Stimulated activated naive B cell treated with anti-CD40 and anti-IgM and Interleukin-4, amounts not matched to agents 10 μg/mL and 1 μg/mL and 100 μg/mL, for 72 hours (primary cell): ENCODE measurements at regions not wholly inside any gene's neighbourhood (a gene's known extent, or its start where the extent isn't known, plus 50 kb on each side); places are given as distances from the start of the nearest gene placed in this dataset.
"Not testable (repeated sequence)": the region's sequence is repeated elsewhere in the genome, so short reads cannot be mapped to it uniquely, and the experiment has no call there.

ENCODE experiments used
- ATAC-seq, 2 donors: fragments of 150-1000 bp; cut with Tn5 transposase; replicated peaks; 2 replicates each; pipeline ENCODE4 v1.10.0; 2021; ENCODE audit warnings: moderate library complexity in 1 of 2
- DNase-seq: peaks from one replicate; pipeline ENCODE4 v3.0.0; 2021
- H3K27ac Mint-ChIP-seq: one replicate; pipeline ENCODE4 v1.8.0; 2022; ENCODE audit warnings: mild to moderate bottlenecking, mixed read lengths
- H3K27me3 Mint-ChIP-seq, 2 donors: one replicate each; pipeline ENCODE4 v1.8.0; 2022; ENCODE audit warnings: mixed read lengths in 2 of 2
- H3K36me3 Mint-ChIP-seq, 2 donors: one replicate each; pipeline ENCODE4 v1.8.0; 2022; ENCODE audit warnings: mixed read lengths in 2 of 2, mild to moderate bottlenecking in 1 of 2
- H3K4me1 Mint-ChIP-seq, 2 donors: one replicate each; pipeline ENCODE4 v1.8.0; 2022; ENCODE audit warnings: mixed read lengths in 2 of 2, mild to moderate bottlenecking in 1 of 2
- H3K4me3 Mint-ChIP-seq, 2 donors: one replicate each; pipeline ENCODE4 v1.8.0; 2022; ENCODE audit warnings: mild to moderate bottlenecking in 2 of 2, mixed read lengths in 2 of 2, moderate library complexity in 1 of 2
- H3K9me3 Mint-ChIP-seq, 2 donors: one replicate each; pipeline ENCODE4 v1.8.0; 2022; ENCODE audit warnings: mixed read lengths in 2 of 2, mild to moderate bottlenecking in 1 of 2

GRCh38 chr21:34227386-34227852, 136.4 kb upstream of the KCNE2 start:
- Mint-ChIP-seq H3K27me3 (peaks cover 0 to 12% of the 10 kb centered on the region in 2 donors), H3K4me1 (peaks cover 2 to 14% of the 10 kb centered on the region in 2 donors), H3K4me3 (no peak overlapping the region), H3K9me3 (peaks cover 6 to 7% of the 10 kb centered on the region in 2 donors), H3K36me3 (peaks cover 3 to 6% of the 10 kb centered on the region in 2 donors), H3K27ac (no peak overlapping the region)
- ATAC-seq (no peak), DNase-seq (no peak)

DNA sequence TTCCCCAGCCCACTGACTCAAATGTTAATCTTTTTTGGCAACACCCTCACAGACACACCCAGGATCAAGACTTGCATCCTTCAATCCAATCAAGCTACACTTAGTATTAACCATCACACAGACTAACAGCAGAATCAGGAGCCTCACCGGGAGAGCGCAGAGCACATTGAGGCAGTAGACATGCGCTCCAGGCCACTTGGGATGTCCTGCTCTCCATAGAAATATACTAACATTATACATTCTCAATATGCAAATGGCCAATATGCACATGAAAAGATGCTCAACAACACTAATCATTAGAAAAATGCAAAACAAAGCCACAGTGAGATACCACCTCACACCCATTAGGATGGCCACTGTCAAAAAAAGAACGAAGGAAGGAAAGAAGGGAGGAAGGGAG, 135.0 kb upstream of the KCNE2 start:
- DNase-seq (no peak), ATAC-seq (no peak)
- Mint-ChIP-seq H3K9me3 (peaks cover 5 to 7% of the 10 kb centered on the region in 2 donors), H3K27me3 (peaks cover 0 to 10% of the 10 kb centered on the region in 2 donors), H3K36me3 (peaks cover 2 to 4% of the 10 kb centered on the region in 2 donors), H3K27ac (no peak overlapping the region), H3K4me1 (peaks cover 3 to 5% of the 10 kb centered on the region in 2 donors), H3K4me3 (no peak overlapping the region)

GRCh38 chr21:34229353-34229752, 134.5 kb upstream of the KCNE2 start:
- peaks cover 0 to 4% of the 10 kb centered on the region in 2 donors for H3K27me3 Mint-ChIP-seq
- peaks cover 0 to 2% of the 10 kb centered on the region in 2 donors for H3K36me3 Mint-ChIP-seq
- H3K9me3 Mint-ChIP-seq, result peaks cover 5 to 6% of the 10 kb centered on the region in 2 donors
- no peak for DNase-seq
- peaks cover 6 to 10% of the 10 kb centered on the region in 2 donors for H3K4me1 Mint-ChIP-seq
- no peak overlapping the region for H3K27ac Mint-ChIP-seq
- no peak for ATAC-seq
- no peak overlapping the region for H3K4me3 Mint-ChIP-seq

- DNase-seq, result not testable (repeated sequence)
- peaks cover 11 to 13% of the 10 kb centered on the region in 2 donors for H3K27me3 Mint-ChIP-seq
- peak; percentile 88 for ATAC-seq
These were observed 130.1 kb upstream of the KCNE2 start for GRCh38 chr21:34233741-34234140.

DNA sequence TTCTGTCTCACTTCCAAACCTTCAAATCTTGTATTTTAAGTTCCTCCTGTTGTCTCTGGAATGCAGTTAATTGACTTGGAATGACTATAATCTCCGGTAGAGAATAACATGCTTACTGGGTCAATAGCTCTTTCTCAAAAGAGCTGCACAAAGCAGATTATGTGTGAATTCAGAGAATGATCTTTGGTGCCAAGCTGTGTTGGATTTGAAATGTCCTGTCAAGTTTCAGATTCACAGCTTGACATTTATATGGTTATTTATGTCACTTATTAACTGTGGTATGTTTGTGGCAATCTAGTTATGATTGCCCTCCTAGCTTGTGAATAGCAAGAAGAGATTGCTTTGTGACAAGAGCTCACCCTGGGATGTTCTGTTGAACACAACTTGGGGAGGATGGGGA, 128.3 kb upstream of the KCNE2 start:
- no peak overlapping the region for H3K4me3 Mint-ChIP-seq
- peaks cover 11 to 15% of the 10 kb centered on the region in 2 donors for H3K27me3 Mint-ChIP-seq
- H3K27ac Mint-ChIP-seq, result no peak overlapping the region
- DNase-seq (no peak), ATAC-seq (no peak)
- peaks cover 10 to 27% of the 10 kb centered on the region in 2 donors for H3K4me1 Mint-ChIP-seq
- H3K9me3 Mint-ChIP-seq, result peaks cover 11 to 13% of the 10 kb centered on the region in 2 donors
- H3K36me3 Mint-ChIP-seq, result peaks cover 3 to 9% of the 10 kb centered on the region in 2 donors

More at GRCh38 chr21:34233741-34234140, 130.1 kb upstream of the KCNE2 start:
- Mint-ChIP-seq H3K4me1 (peaks cover 10 to 27% of the 10 kb centered on the region in 2 donors), H3K9me3 (peaks cover 11 to 13% of the 10 kb centered on the region in 2 donors)
- H3K4me3 Mint-ChIP-seq, H3K27ac Mint-ChIP-seq, H3K36me3 Mint-ChIP-seq: not testable (repeated sequence)

DNA sequence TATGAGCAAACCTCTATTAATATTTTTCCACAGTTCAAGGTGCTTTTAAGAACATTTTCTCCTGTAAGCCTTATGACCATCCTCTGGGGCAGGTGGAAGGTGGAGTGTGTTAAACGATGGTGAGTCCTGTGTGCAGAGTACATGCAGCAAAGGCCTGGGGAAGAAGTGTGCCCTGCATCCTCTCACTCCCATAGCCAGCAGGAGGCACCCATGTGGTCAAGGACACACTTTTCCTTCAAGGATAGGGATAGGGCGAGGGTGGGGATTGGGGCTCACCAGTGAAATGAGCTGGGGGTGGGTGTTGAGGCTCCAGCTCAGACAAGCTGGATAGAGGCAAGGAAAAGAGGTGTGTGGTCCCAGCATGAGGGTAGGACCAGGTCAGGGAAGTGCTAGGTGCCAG, 120.8 kb upstream of the KCNE2 start:
- H3K27ac Mint-ChIP-seq, result no peak overlapping the region
- peaks cover 9 to 11% of the 10 kb centered on the region in 2 donors for H3K27me3 Mint-ChIP-seq
- H3K4me3 Mint-ChIP-seq, result no peak overlapping the region
- peaks cover 0 to 6% of the 10 kb centered on the region in 2 donors for H3K4me1 Mint-ChIP-seq
- no peak for DNase-seq
- ATAC-seq, result no peak
- peaks cover 0 to 1% of the 10 kb centered on the region in 2 donors for H3K36me3 Mint-ChIP-seq
- peaks cover 0 to 2% of the 10 kb centered on the region in 2 donors for H3K9me3 Mint-ChIP-seq

DNA sequence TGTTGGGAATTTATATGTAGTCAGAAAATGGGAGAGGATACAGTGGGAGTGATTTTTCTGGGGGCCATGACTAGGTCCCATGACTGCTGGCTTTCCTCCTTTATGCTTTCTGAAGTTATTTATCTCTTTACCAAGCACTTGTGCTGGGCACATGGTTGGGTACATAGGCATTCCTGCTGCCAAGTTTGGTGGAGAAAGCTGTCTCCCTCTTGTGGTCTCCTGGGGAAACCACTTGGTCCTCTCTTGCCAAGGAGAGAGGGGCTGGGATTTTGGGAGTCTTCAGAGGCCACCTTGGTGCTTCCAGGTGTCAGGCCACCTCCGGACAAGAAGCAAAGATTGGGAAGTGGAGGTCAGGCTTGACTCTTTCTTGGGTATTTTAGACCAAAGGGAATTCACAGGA, 120.2 kb upstream of the KCNE2 start:
- Mint-ChIP-seq H3K4me1 (peaks cover 0 to 5% of the 10 kb centered on the region in 2 donors), H3K9me3 (peaks cover 0 to 2% of the 10 kb centered on the region in 2 donors), H3K27ac (no peak overlapping the region), H3K36me3 (peaks cover 0 to 1% of the 10 kb centered on the region in 2 donors), H3K27me3 (peaks cover 9 to 11% of the 10 kb centered on the region in 2 donors), H3K4me3 (no peak overlapping the region)
- no peak for DNase-seq
- peak in 1 of 2 donors; percentile 25 for ATAC-seq

- DNase-seq, result no peak
- H3K9me3 Mint-ChIP-seq, result peaks cover 20 to 22% of the 10 kb centered on the region in 2 donors
- no peak overlapping the region for H3K27ac Mint-ChIP-seq
- H3K4me1 Mint-ChIP-seq, result no peaks in the 10 kb centered on the region
- no peak overlapping the region for H3K4me3 Mint-ChIP-seq
- no peak for ATAC-seq
- H3K36me3 Mint-ChIP-seq, result peaks cover 0 to 6% of the 10 kb centered on the region in 2 donors
- H3K27me3 Mint-ChIP-seq, result peaks cover 7 to 15% of the 10 kb centered on the region in 2 donors
These were observed 111.1 kb upstream of the KCNE2 start for GRCh38 chr21:34252751-34253150.

DNA sequence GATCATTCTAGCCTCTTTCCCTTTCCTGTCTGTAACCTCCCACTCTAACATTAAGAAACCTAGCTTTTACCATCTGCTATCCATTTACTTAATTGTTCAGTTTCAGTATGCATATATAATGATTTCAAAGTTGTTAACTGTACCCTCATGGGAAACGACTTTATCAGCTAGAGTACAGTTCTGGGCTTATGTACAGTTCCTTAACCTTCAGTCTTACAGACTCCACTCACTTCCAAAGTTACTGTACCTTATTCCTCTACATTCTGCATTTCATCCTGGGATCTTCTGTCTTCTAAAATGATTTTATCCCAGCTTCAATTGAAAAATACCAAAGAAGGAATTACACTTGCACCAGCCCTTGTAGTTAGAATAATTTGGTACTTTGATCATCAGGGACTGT, 108.7 kb upstream of the KCNE2 start:
- Mint-ChIP-seq H3K27me3 (peaks cover 13 to 20% of the 10 kb centered on the region in 2 donors), H3K27ac (no peak overlapping the region), H3K4me3 (no peak overlapping the region), H3K36me3 (peaks cover 0 to 6% of the 10 kb centered on the region in 2 donors), H3K9me3 (peaks cover 20 to 22% of the 10 kb centered on the region in 2 donors), H3K4me1 (no peaks in the 10 kb centered on the region)
- no peak for DNase-seq
- ATAC-seq, result no peak

- no peak overlapping the region for H3K27ac Mint-ChIP-seq
- H3K4me3 Mint-ChIP-seq, result no peak overlapping the region
- H3K36me3 Mint-ChIP-seq, result peaks cover 9 to 12% of the 10 kb centered on the region in 2 donors
- ATAC-seq (no peak), DNase-seq (no peak)
- H3K9me3 Mint-ChIP-seq, result peaks cover 11 to 14% of the 10 kb centered on the region in 2 donors
- H3K27me3 Mint-ChIP-seq, result peaks cover 13 to 15% of the 10 kb centered on the region in 2 donors
- no peaks in the 10 kb centered on the region for H3K4me1 Mint-ChIP-seq
These were observed 103.4 kb upstream of the KCNE2 start for GRCh38 chr21:34260277-34261008.

GRCh38 chr21:34261841-34262468, 101.9 kb upstream of the KCNE2 start:
- H3K4me1 Mint-ChIP-seq, result no peaks in the 10 kb centered on the region
- no peak overlapping the region for H3K27ac Mint-ChIP-seq
- peaks cover 13 to 16% of the 10 kb centered on the region in 2 donors for H3K27me3 Mint-ChIP-seq
- no peak overlapping the region for H3K4me3 Mint-ChIP-seq
- peaks cover 10 to 12% of the 10 kb centered on the region in 2 donors for H3K9me3 Mint-ChIP-seq
- peaks cover 9 to 12% of the 10 kb centered on the region in 2 donors for H3K36me3 Mint-ChIP-seq
- DNase-seq (no peak), ATAC-seq (no peak)

DNA sequence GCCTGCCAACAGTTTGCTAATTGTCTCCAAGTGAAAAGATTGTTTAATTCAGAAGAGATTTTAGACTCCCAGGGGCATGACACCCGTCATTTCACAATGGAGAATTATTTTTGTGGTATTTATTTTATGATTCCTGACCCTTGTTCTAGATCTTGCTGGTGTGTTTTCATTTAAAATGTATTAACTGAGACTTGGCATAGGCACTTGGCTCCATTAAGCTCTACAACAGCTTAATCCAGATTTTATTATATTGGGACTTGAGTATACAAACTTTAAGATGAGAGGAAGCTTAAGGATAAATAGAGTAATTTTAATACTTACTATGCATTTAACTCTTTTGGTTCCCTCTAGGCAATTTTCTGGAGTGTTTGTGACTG, 101.3 kb upstream of the KCNE2 start:
- Mint-ChIP-seq H3K4me3 (no peak overlapping the region), H3K36me3 (peaks cover 9 to 12% of the 10 kb centered on the region in 2 donors), H3K27ac (no peak overlapping the region), H3K4me1 (no peaks in the 10 kb centered on the region), H3K27me3 (peaks cover 8 to 10% of the 10 kb centered on the region in 2 donors), H3K9me3 (peaks cover 10 to 12% of the 10 kb centered on the region in 2 donors)
- no peak for ATAC-seq
- DNase-seq, result no peak

- Mint-ChIP-seq H3K4me3 (no peak overlapping the region), H3K27ac (no peak overlapping the region), H3K36me3 (peaks cover 9 to 12% of the 10 kb centered on the region in 2 donors), H3K9me3 (peaks cover 10 to 12% of the 10 kb centered on the region in 2 donors), H3K4me1 (no peaks in the 10 kb centered on the region), H3K27me3 (peaks cover 9 to 12% of the 10 kb centered on the region in 2 donors)
- no peak for DNase-seq
- ATAC-seq, result no peak
These were observed 100.2 kb upstream of the KCNE2 start for GRCh38 chr21:34263629-34264028.

- H3K9me3 Mint-ChIP-seq, result peaks cover 10 to 12% of the 10 kb centered on the region in 2 donors
- H3K36me3 Mint-ChIP-seq, result peaks cover 9 to 12% of the 10 kb centered on the region in 2 donors
- H3K27me3 Mint-ChIP-seq, result peaks cover 13 to 20% of the 10 kb centered on the region in 2 donors
- ATAC-seq, result no peak
- no peak overlapping the region for H3K4me3 Mint-ChIP-seq
- no peak for DNase-seq
- H3K4me1 Mint-ChIP-seq, result no peaks in the 10 kb centered on the region
- H3K27ac Mint-ChIP-seq, result no peak overlapping the region
These were observed 97.5 kb upstream of the KCNE2 start for GRCh38 chr21:34266351-34266750.
